ENCODE measurements at regions not wholly inside any gene's neighbourhood (a gene's known extent, or its start where the extent isn't known, plus 50 kb on each side); places are given as distances from the start of the nearest gene placed in this dataset.

DNA sequence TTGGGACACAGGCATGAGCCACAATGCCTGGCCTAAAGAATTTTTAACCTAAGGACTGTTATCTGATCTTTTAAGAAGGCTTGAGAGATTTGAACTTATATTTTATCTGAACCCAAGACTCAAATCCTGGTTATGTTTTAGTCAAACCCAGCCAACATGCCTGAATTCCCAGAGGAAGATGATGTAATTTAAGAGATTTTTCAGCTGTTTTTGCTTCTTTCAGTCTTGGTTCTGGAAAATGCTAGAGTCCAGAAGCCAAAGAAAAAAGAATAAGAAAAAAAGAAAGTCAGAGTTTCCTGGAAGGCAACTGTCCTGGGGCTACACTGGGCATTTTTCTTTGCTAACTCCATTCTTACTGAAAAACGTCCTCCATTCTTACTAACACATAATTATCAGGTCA, 85.8 kb downstream of the SNX18 start:
- peaks cover 0 to 40% (median 0%) of the 10 kb centered on the region in 5 donors for H3K36me3 Mint-ChIP-seq
- Histone ChIP-seq H3K36me3 (ENCODE audit: control insufficient read depth in 2 of 3, insufficient read depth in 3 of 3, low read length in 3 of 3) (no peaks in the 10 kb centered on the region), H3K27me3 (ENCODE audit: control insufficient read depth in 2 of 2, insufficient read depth in 2 of 2, low read length in 2 of 2) (no peaks in the 10 kb centered on the region), H3K9me3 (ENCODE audit: control insufficient read depth in 2 of 3, low read length in 3 of 3) (no peaks in the 10 kb centered on the region), H3K4me1 (ENCODE audit: control insufficient read depth in 2 of 2, insufficient read depth in 2 of 2, low read length in 2 of 2) (no peaks in the 10 kb centered on the region), H3K4me3 (ENCODE audit: low read length) (no peak overlapping the region), H3K27ac (ENCODE audit: low read depth, low read length) (no peak overlapping the region)
- intact Hi-C loops (cut with micrococcal nuclease) = no loop called here
- ChIA-PET CTCF (interaction anchor here (1.1 kb wide), 1 partner anchor 14 kb away, joined by 3 read pairs; no protein-coding TSS in a partner anchor), POLR2A (interaction anchor here (0.6 kb wide), 1 partner anchor 113 kb away, joined by 3 read pairs; no protein-coding TSS in a partner anchor)
- H3K4me3 Mint-ChIP-seq = no peak overlapping the region
- H3K9me3 Mint-ChIP-seq = peaks cover 0 to 37% (median 3%) of the 10 kb centered on the region in 11 donors
- H3K4me1 Mint-ChIP-seq = peaks cover 0 to 12% (median 0%) of the 10 kb centered on the region in 7 donors
- H3K27me3 Mint-ChIP-seq = peaks cover 0 to 33% (median 0%) of the 10 kb centered on the region in 5 donors
- H3K27ac Mint-ChIP-seq = no peak overlapping the region
- ATAC-seq = no peak
- DNase-seq = no peak

DNA sequence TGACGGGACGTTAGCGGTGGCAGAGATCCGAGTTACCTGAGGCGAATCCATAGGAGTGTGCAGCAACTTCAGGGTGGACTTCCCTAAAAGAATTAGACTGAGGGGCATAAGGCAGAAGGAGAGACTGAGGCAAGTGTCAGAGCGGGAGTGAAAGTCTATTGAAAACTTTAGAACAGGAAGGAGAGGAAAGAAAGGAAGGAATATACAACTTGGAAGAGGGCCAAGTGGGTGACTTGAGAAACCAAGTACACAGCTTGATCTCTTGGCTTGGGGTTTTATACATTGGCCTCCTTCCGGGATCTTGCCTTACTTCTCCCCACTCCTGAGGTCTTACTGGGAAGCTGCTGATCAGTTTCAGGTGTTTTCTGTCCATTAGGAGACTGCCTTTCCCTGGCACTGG, 84.9 kb downstream of the SNX18 start:
- no peak for ATAC-seq
- POLR2A ChIA-PET = interaction anchor here (0.6 kb wide), 1 partner anchor 78 kb away, joined by 3 read pairs; no protein-coding TSS in a partner anchor
- peaks cover 4 to 47% (median 8%) of the 10 kb centered on the region in 5 donors for H3K36me3 Mint-ChIP-seq

DNA sequence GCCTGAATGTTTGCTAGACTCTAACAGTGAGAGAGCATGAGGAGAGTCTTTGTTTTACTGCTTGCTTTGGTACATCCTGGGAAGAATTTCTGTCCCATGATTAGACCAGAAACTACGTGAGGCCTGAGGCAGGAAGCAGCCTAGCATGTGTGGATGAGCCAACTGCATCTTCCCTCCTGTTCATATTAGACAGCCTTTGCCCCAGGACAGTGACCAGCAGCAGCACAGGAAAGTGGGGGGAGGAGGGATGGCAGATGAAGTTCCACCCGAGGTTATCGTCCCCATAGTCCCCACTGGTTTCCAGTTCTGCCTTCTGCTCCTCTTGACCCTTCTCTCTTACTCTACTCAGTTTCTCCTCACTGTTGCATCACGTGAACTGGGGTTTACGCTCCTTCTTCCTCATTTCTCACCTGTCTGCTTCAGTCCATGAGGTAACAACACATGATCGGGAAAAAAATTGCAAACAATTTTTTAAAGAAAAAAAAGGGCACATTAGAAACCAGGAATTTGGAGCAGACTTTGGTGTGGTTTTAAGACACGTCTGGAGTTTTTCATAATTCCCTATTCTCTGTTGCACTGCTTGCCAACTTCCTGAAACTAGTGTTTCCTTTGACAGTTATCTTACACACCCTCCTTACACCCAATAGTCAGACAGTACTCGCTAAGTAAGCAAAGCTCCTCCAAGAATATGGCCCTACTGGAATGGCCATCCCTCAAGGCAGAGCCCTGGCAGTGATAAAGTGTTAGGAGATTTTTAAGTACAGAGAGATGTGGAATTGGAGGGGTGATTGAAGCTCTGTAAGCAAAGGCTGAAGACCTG, 84.1 kb downstream of the SNX18 start:
- no peaks in the 10 kb centered on the region for H3K36me3 ChIP-seq (ENCODE audit: control insufficient read depth in 2 of 3, insufficient read depth in 3 of 3, low read length in 3 of 3)
- ChIA-PET POLR2A (interaction anchor here (0.6 kb wide), 1 partner anchor 78 kb away, joined by 3 read pairs; no protein-coding TSS in a partner anchor), CTCF (no interaction called here)
- DNase-seq = no peak
- Mint-ChIP-seq H3K27me3 (peaks cover 0 to 44% (median 0%) of the 10 kb centered on the region in 5 donors), H3K9me3 (peaks cover 7 to 50% (median 14%) of the 10 kb centered on the region in 11 donors), H3K27ac (no peak overlapping the region), H3K36me3 (peaks cover 12 to 53% (median 16%) of the 10 kb centered on the region in 5 donors), H3K4me3 (no peak overlapping the region), H3K4me1 (peaks cover 0 to 12% (median 0%) of the 10 kb centered on the region in 7 donors)
- H3K4me1 ChIP-seq (ENCODE audit: control insufficient read depth in 2 of 2, insufficient read depth in 2 of 2, low read length in 2 of 2) = no peaks in the 10 kb centered on the region
- no peak for ATAC-seq
- no peak overlapping the region for H3K4me3 ChIP-seq (ENCODE audit: low read length)
- H3K27ac ChIP-seq (ENCODE audit: low read depth, low read length) = no peak overlapping the region
- H3K9me3 ChIP-seq (ENCODE audit: control insufficient read depth in 2 of 3, low read length in 3 of 3) = peaks cover 0 to 5% (median 0%) of the 10 kb centered on the region in 3 experiments
- intact Hi-C loops (cut with micrococcal nuclease) = no loop called here
- H3K27me3 ChIP-seq (ENCODE audit: control insufficient read depth in 2 of 2, insufficient read depth in 2 of 2, low read length in 2 of 2) = no peaks in the 10 kb centered on the region

More for the DNA sequence above, 84.9 kb downstream of the SNX18 start:
- DNase-seq = no peak
- no peak overlapping the region for H3K4me3 ChIP-seq (ENCODE audit: low read length)
- no peak overlapping the region for H3K27ac ChIP-seq (ENCODE audit: low read depth, low read length)
- Mint-ChIP-seq H3K4me3 (no peak overlapping the region), H3K9me3 (peaks cover 2 to 44% (median 9%) of the 10 kb centered on the region in 11 donors), H3K27me3 (peaks cover 0 to 39% (median 0%) of the 10 kb centered on the region in 5 donors), H3K4me1 (peaks cover 0 to 12% (median 0%) of the 10 kb centered on the region in 7 donors), H3K27ac (no peak overlapping the region)
- no peaks in the 10 kb centered on the region for H3K4me1 ChIP-seq (ENCODE audit: control insufficient read depth in 2 of 2, insufficient read depth in 2 of 2, low read length in 2 of 2)
- peaks cover 0 to 3% (median 0%) of the 10 kb centered on the region in 3 experiments for H3K9me3 ChIP-seq (ENCODE audit: control insufficient read depth in 2 of 3, low read length in 3 of 3)
- CTCF ChIA-PET = no interaction called here
- intact Hi-C loops (cut with micrococcal nuclease) = no loop called here
- no peaks in the 10 kb centered on the region for H3K36me3 ChIP-seq (ENCODE audit: control insufficient read depth in 2 of 3, insufficient read depth in 3 of 3, low read length in 3 of 3)
- H3K27me3 ChIP-seq (ENCODE audit: control insufficient read depth in 2 of 2, insufficient read depth in 2 of 2, low read length in 2 of 2) = no peaks in the 10 kb centered on the region
